HG02884 (cell line): ENCODE measurements at regions not wholly inside any gene's neighbourhood (a gene's known extent, or its start where the extent isn't known, plus 50 kb on each side); places are given as distances from the start of the nearest gene placed in this dataset.
"Not testable (repeated sequence)": the region's sequence is repeated elsewhere in the genome, so short reads cannot be mapped to it uniquely, and the experiment has no call there.

ENCODE experiments used
- ATAC-seq: cut with Tn5 transposase; IDR thresholded peaks from one replicate; pipeline ENCODE4 v1.9.1; 2021; ENCODE audit warnings: mild to moderate bottlenecking, moderate library complexity; ENCODE audit not compliant: unreplicated experiment

- ATAC-seq, result no peak
Observed at GRCh38 chr2:65625982-65626381, 193.6 kb upstream of the SPRED2 start.

GRCh38 chr2:65622951-65623535 lies 190.6 kb upstream of the SPRED2 start:
- no peak for ATAC-seq

- no peak for ATAC-seq
Observed at GRCh38 chr2:65622499-65622898, 190.1 kb upstream of the SPRED2 start.

- ATAC-seq, result no peak
Observed at GRCh38 chr2:65620524-65620923, 188.1 kb upstream of the SPRED2 start.

GRCh38 chr2:65620026-65620425 lies 187.6 kb upstream of the SPRED2 start:
- ATAC-seq, result no peak

GRCh38 chr2:65615602-65616001 lies 183.2 kb upstream of the SPRED2 start:
- ATAC-seq, result no peak

- no peak for ATAC-seq
Observed at GRCh38 chr2:65613968-65614555, 181.7 kb upstream of the SPRED2 start.

- ATAC-seq, result no peak
Observed at GRCh38 chr2:65611488-65611887, 179.1 kb upstream of the SPRED2 start.

- no peak for ATAC-seq
Observed at GRCh38 chr2:65608916-65609315, 176.5 kb upstream of the SPRED2 start.

- no peak for ATAC-seq
Observed at GRCh38 chr2:65608466-65608865, 176.1 kb upstream of the SPRED2 start.

- no peak for ATAC-seq
Observed at GRCh38 chr2:65607662-65608305, 175.4 kb upstream of the SPRED2 start.

GRCh38 chr2:65605743-65606058 lies 173.3 kb upstream of the SPRED2 start:
- no peak for ATAC-seq

GRCh38 chr2:65605058-65605742 lies 172.8 kb upstream of the SPRED2 start:
- no peak for ATAC-seq

GRCh38 chr2:65604246-65604645 lies 171.8 kb upstream of the SPRED2 start:
- ATAC-seq, result no peak

- ATAC-seq, result no peak
Observed at GRCh38 chr2:65602603-65603235, 170.3 kb upstream of the SPRED2 start.

- not testable (repeated sequence) for ATAC-seq
Observed at GRCh38 chr2:65600871-65601270, 168.5 kb upstream of the SPRED2 start.

GRCh38 chr2:65600351-65600750 lies 168.0 kb upstream of the SPRED2 start:
- ATAC-seq, result not testable (repeated sequence)

GRCh38 chr2:65599693-65600092 lies 167.3 kb upstream of the SPRED2 start:
- ATAC-seq, result no peak

GRCh38 chr2:65598996-65599395 lies 166.6 kb upstream of the SPRED2 start:
- no peak for ATAC-seq

GRCh38 chr2:65598264-65598663 lies 165.9 kb upstream of the SPRED2 start:
- no peak for ATAC-seq

- no peak for ATAC-seq
Observed at GRCh38 chr2:65595630-65596029, 163.2 kb upstream of the SPRED2 start.

GRCh38 chr2:65594150-65594549 lies 161.8 kb upstream of the SPRED2 start:
- no peak for ATAC-seq
